Ishikawa (cell line): ENCODE measurements at regions not wholly inside any gene's neighbourhood (a gene's known extent, or its start where the extent isn't known, plus 50 kb on each side); places are given as distances from the start of the nearest gene placed in this dataset.

ENCODE experiments used
- CEBPB ChIP-seq: IDR thresholded peaks from 2 replicates; pipeline ENCODE4 v1.6.1; 2012
- CREB1 ChIP-seq: IDR thresholded peaks from 2 replicates; pipeline ENCODE4 v1.6.1; 2012; ENCODE audit warnings: low read depth
- EGR1 ChIP-seq: IDR thresholded peaks from 2 replicates; pipeline ENCODE4 v1.6.1; 2012
- EP300 ChIP-seq: IDR thresholded peaks from 2 replicates; pipeline ENCODE4 v1.6.1; 2012; ENCODE audit warnings: borderline replicate concordance
- FOXM1 ChIP-seq: IDR thresholded peaks from 2 replicates; pipeline ENCODE4 v1.6.1; 2012; ENCODE audit warnings: low read depth, borderline replicate concordance
- MAX ChIP-seq: IDR thresholded peaks from 2 replicates; pipeline ENCODE4 v1.6.1; 2012
- NFIC ChIP-seq: IDR thresholded peaks from 2 replicates; pipeline ENCODE4 v1.6.1; 2012
- RAD21 ChIP-seq: IDR thresholded peaks from 2 replicates; pipeline ENCODE4 v1.6.1; 2012; ENCODE audit warnings: low read depth
- REST ChIP-seq: IDR thresholded peaks from 2 replicates; pipeline ENCODE4 v1.6.1; 2012; ENCODE audit warnings: low read depth, mild to moderate bottlenecking
- TAF1 ChIP-seq: IDR thresholded peaks from 2 replicates; pipeline ENCODE4 v1.6.1; 2012; ENCODE audit warnings: low read depth, mild to moderate bottlenecking
- TCF12 ChIP-seq: IDR thresholded peaks from 2 replicates; pipeline ENCODE4 v1.6.1; 2012; ENCODE audit warnings: low read depth
- TEAD4 ChIP-seq: IDR thresholded peaks from 2 replicates; pipeline ENCODE4 v1.6.1; 2012
- USF1 ChIP-seq: IDR thresholded peaks from 2 replicates; pipeline ENCODE4 v1.6.1; 2012
- YY1 ChIP-seq: IDR thresholded peaks from 2 replicates; pipeline ENCODE4 v1.6.1; 2012; ENCODE audit warnings: low read depth
- ZBTB7A ChIP-seq: IDR thresholded peaks from 2 replicates; pipeline ENCODE4 v1.6.1; 2012; ENCODE audit warnings: low read depth

GRCh38 chr7:124460555-124460954, 305.0 kb downstream of the GPR37 start:
- TF ChIP-seq FOXM1, result no peak
- TF ChIP-seq EGR1, result no peak
- TF ChIP-seq TAF1, result no peak
- no peak for TF ChIP-seq CREB1
- no peak for TF ChIP-seq NFIC
- TF ChIP-seq USF1, result no peak
- TF ChIP-seq REST, result no peak
- no peak for TF ChIP-seq RAD21
- no peak for TF ChIP-seq CEBPB
- TF ChIP-seq TCF12, result no peak
- no peak for TF ChIP-seq TEAD4
- TF ChIP-seq EP300, result no peak
- no peak for TF ChIP-seq ZBTB7A
- no peak for TF ChIP-seq YY1
- TF ChIP-seq MAX, result no peak

- TF ChIP-seq CEBPB (no peak), MAX (no peak), TCF12 (no peak), RAD21 (no peak), USF1 (no peak), TAF1 (no peak), ZBTB7A (no peak), FOXM1 (no peak), EGR1 (no peak), NFIC (no peak), REST (no peak), YY1 (no peak), EP300 (no peak), CREB1 (no peak), TEAD4 (no peak)
Observed at GRCh38 chr7:124460056-124460450, 305.5 kb downstream of the GPR37 start.

GRCh38 chr7:124459101-124460055, 306.2 kb downstream of the GPR37 start:
- no peak for TF ChIP-seq USF1
- no peak for TF ChIP-seq FOXM1
- TF ChIP-seq NFIC, result no peak
- TF ChIP-seq TEAD4, result no peak
- no peak for TF ChIP-seq REST
- no peak for TF ChIP-seq TAF1
- TF ChIP-seq CREB1, result no peak
- TF ChIP-seq CEBPB, result no peak
- no peak for TF ChIP-seq TCF12
- no peak for TF ChIP-seq EP300
- TF ChIP-seq ZBTB7A, result no peak
- no peak for TF ChIP-seq EGR1
- no peak for TF ChIP-seq RAD21
- TF ChIP-seq YY1, result no peak
- TF ChIP-seq MAX, result no peak
